SK-N-SH treated with all-trans-retinoic acid at 6 μM for 48 hours (cell line): ENCODE measurements at regions not wholly inside any gene's neighbourhood (a gene's known extent, or its start where the extent isn't known, plus 50 kb on each side); places are given as distances from the start of the nearest gene placed in this dataset.

Experiments used
- ATAC-seq: fragments of 200-7000 bp; cut with Tn5 transposase; 3 replicates; pipeline ENCODE4 v1.9.1; 2020; ENCODE audit warnings: mild to moderate bottlenecking, moderate library complexity
- ARNTL ChIP-seq: fragments of 450-650 bp; formaldehyde crosslinking; IDR thresholded peaks from 2 replicates; pipeline ENCODE4 v1.5.0; 2020; ENCODE audit warnings: low read depth, mild to moderate bottlenecking, moderate library complexity, borderline replicate concordance
- BACH2 ChIP-seq: fragments of 250-450 bp; sonication (Bioruptor Pico); IDR thresholded peaks from 2 replicates; pipeline ENCODE4 v1.9.0; 2021; ENCODE audit warnings: mild to moderate bottlenecking, borderline replicate concordance
- ESRRG ChIP-seq: fragments of 250-450 bp; sonication (Bioruptor Pico); IDR thresholded peaks from 2 replicates; pipeline ENCODE4 v1.6.1; 2021; ENCODE audit warnings: mild to moderate bottlenecking
- GLIS3 ChIP-seq: fragments of 250-450 bp; sonication (Bioruptor Pico); IDR thresholded peaks from 2 replicates; pipeline ENCODE4 v1.5.0; 2020; ENCODE audit warnings: mild to moderate bottlenecking, moderate library complexity
- ISL1 ChIP-seq: fragments of 250-450 bp; sonication (Bioruptor Pico); IDR thresholded peaks from 2 replicates; pipeline ENCODE4 v2.1.2; 2022; ENCODE audit warnings: mild to moderate bottlenecking, moderate library complexity
- OSR1 ChIP-seq: fragments of 250-450 bp; sonication (Bioruptor Pico); IDR thresholded peaks from 2 replicates; pipeline ENCODE4 v1.8.0; 2022; ENCODE audit warnings: moderate library complexity, mild to moderate bottlenecking, inconsistent platforms
- POU6F1 ChIP-seq: fragments of 250-450 bp; sonication (Bioruptor Pico); IDR thresholded peaks from 2 replicates; pipeline ENCODE4 v1.8.0; 2021; ENCODE audit warnings: low read depth, mild to moderate bottlenecking, moderate library complexity, borderline replicate concordance
- PPARA ChIP-seq: fragments of 250-450 bp; sonication (Bioruptor Pico); IDR thresholded peaks from 2 replicates; pipeline ENCODE4 v1.5.0; 2020; ENCODE audit warnings: mild to moderate bottlenecking, borderline replicate concordance
- RARB ChIP-seq: fragments of 250-450 bp; sonication (Bioruptor Pico); IDR thresholded peaks from 2 replicates; pipeline ENCODE4 v1.8.0; 2021; ENCODE audit warnings: mild to moderate bottlenecking, moderate library complexity
- TCF4 ChIP-seq: fragments of 250-450 bp; sonication (Bioruptor Pico); IDR thresholded peaks from 2 replicates; pipeline ENCODE4 v1.8.0; 2021; ENCODE audit warnings: mild to moderate bottlenecking, moderate library complexity, borderline replicate concordance
- TOX ChIP-seq: fragments of 250-450 bp; sonication (Bioruptor Pico); IDR thresholded peaks from 2 replicates; pipeline ENCODE4 v1.8.0; 2021; ENCODE audit warnings: mild to moderate bottlenecking, moderate library complexity, borderline replicate concordance
- TSHZ2 ChIP-seq: fragments of 250-450 bp; sonication (Bioruptor Pico); IDR thresholded peaks from 2 replicates; pipeline ENCODE4 v1.5.0; 2020; ENCODE audit warnings: mild to moderate bottlenecking, moderate library complexity
- ZC3H10 ChIP-seq: fragments of 250-450 bp; sonication (Bioruptor Pico); IDR thresholded peaks from 2 replicates; pipeline ENCODE4 v1.5.1; 2021; ENCODE audit warnings: mild to moderate bottlenecking, moderate library complexity
- ZFP3 ChIP-seq: fragments of 250-450 bp; sonication (Bioruptor Pico); IDR thresholded peaks from 2 replicates; pipeline ENCODE4 v1.5.0; 2020; ENCODE audit warnings: mild to moderate bottlenecking, moderate library complexity
- ZFP30 ChIP-seq: fragments of 450-650 bp; formaldehyde crosslinking; IDR thresholded peaks from 2 replicates; pipeline ENCODE4 v1.5.0; 2022; ENCODE audit warnings: mild to moderate bottlenecking, moderate library complexity
- ZNF565 ChIP-seq: fragments of 450-650 bp; formaldehyde crosslinking; conservative IDR thresholded peaks from 2 replicates; pipeline ENCODE4 v1.5.0; 2020; ENCODE audit warnings: low read depth, mild to moderate bottlenecking, moderate library complexity
- ZNF70 ChIP-seq: fragments of 450-650 bp; formaldehyde crosslinking; IDR thresholded peaks from 2 replicates; pipeline ENCODE4 v1.5.0; 2020; ENCODE audit warnings: mild to moderate bottlenecking, moderate library complexity
- ZNF8 ChIP-seq: fragments of 450-650 bp; formaldehyde crosslinking; IDR thresholded peaks from 2 replicates; pipeline ENCODE4 v1.5.0; 2020; ENCODE audit warnings: mild to moderate bottlenecking, moderate library complexity
- TF ChIP-seq, protein P1 (sequence below): fragments of 250-450 bp; sonication (Bioruptor Pico); IDR thresholded peaks from 2 replicates; pipeline ENCODE4 v1.5.1; 2021; ENCODE audit warnings: mild to moderate bottlenecking, moderate library complexity
- TF ChIP-seq, protein P2 (sequence below): fragments of 250-450 bp; sonication (Bioruptor Pico); IDR thresholded peaks from 2 replicates; pipeline ENCODE4 v1.5.1; 2020; ENCODE audit warnings: low read depth, mild to moderate bottlenecking, moderate library complexity

DNA sequence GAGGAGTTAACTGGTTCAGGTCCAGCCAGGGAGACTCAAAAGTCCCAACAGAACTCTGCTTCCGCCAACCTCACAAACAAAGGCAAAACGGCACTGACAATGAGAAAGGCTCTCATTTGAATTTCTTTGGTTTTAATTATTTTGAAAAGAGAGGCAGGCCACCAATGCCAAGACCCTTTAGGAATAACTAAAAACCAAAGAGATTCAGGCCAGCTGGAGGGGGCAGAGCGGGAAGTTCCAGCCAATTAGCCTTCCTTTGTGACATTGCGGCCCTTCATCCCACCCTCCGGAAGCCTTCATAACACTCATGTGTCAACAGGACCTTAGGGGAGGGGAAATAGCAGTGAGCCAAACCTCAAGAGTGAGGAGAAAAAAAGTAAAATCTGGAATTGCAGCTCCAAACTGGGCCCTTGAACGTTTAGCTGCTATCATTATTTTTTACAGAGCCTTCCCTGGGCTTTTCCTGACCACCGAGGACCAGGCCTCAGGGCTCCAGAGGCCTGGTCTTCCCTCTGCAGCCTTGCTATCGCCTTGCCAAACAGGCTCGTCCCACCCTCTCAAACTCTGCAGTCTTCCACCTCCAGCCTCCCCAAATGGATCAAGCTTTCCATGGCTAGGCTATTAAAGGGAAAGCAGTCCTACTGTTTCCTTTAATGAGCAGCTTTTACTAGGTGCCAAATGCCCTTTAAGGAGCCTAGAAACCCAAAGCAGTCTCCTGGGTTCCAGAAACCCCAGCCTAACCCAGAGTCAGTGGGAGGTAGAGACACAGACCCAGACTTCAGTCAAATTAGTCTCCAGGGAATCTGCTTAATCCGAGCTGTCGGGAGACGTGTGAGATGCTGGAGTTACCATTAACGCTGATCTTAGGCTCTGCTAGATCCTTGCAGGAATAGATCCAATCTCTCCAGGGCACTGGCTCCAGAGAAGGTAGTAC lies 114.2 kb downstream of the CCDC34 start:
- ATAC-seq, result no peak
- TF ChIP-seq GLIS3 (CRISPR knock-in tag) (no peak), ZNF565 (no peak), ZC3H10 (CRISPR knock-in tag) (no peak), PPARA (CRISPR knock-in tag) (no peak), TSHZ2 (CRISPR knock-in tag) (no peak), ISL1 (CRISPR knock-in tag) (no peak), ESRRG (CRISPR knock-in tag) (no peak), POU6F1 (CRISPR knock-in tag) (no peak), BACH2 (CRISPR knock-in tag) (no peak), ZNF8 (no peak), ZFP3 (CRISPR knock-in tag) (no peak), TOX (CRISPR knock-in tag) (no peak), RARB (CRISPR knock-in tag) (no peak), OSR1 (no peak), ZNF70 (CRISPR knock-in tag) (no peak)
- TF ChIP-seq, protein P1, sequence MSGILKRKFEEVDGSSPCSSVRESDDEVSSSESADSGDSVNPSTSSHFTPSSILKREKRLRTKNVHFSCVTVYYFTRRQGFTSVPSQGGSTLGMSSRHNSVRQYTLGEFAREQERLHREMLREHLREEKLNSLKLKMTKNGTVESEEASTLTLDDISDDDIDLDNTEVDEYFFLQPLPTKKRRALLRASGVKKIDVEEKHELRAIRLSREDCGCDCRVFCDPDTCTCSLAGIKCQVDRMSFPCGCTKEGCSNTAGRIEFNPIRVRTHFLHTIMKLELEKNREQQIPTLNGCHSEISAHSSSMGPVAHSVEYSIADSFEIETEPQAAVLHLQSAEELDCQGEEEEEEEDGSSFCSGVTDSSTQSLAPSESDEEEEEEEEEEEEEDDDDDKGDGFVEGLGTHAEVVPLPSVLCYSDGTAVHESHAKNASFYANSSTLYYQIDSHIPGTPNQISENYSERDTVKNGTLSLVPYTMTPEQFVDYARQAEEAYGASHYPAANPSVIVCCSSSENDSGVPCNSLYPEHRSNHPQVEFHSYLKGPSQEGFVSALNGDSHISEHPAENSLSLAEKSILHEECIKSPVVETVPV (CRISPR knock-in tag), result no peak
- TF ChIP-seq, protein P2, sequence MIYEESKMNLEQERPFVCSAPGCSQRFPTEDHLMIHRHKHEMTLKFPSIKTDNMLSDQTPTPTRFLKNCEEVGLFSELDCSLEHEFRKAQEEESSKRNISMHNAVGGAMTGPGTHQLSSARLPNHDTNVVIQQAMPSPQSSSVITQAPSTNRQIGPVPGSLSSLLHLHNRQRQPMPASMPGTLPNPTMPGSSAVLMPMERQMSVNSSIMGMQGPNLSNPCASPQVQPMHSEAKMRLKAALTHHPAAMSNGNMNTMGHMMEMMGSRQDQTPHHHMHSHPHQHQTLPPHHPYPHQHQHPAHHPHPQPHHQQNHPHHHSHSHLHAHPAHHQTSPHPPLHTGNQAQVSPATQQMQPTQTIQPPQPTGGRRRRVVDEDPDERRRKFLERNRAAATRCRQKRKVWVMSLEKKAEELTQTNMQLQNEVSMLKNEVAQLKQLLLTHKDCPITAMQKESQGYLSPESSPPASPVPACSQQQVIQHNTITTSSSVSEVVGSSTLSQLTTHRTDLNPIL (CRISPR knock-in tag), result no peak

DNA sequence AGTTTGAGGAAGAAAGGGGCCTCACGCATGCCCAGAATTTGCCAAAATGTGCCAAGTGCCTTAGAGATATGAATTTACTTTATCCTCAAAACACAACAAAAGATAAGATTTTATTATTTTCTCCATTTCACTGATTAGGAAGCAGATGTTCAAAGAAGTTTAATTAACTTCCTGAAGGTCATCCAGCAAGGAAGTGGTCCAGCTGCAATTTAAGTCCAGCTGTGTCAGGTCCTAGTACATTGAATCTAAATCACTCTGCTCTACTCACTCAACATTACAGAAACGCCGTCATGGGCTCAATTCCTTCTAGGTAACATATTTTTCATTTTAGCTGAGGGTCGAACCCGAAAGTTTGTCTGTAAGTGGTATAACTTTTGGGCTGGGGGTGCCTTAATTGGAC lies 115.4 kb downstream of the CCDC34 start:
- no peak for ATAC-seq
- TF ChIP-seq ZFP3 (CRISPR knock-in tag) (no peak), ZC3H10 (CRISPR knock-in tag) (no peak), ZNF8 (no peak), ZFP30 (CRISPR knock-in tag) (no peak)

- no peak for ATAC-seq
- TF ChIP-seq RARB (CRISPR knock-in tag), result no peak
- TF ChIP-seq, protein P2 (CRISPR knock-in tag), result no peak
Measured at GRCh38 chr11:27246925-27247324, 116.1 kb downstream of the CCDC34 start.

- no peak for ATAC-seq
- TF ChIP-seq RARB (CRISPR knock-in tag), result no peak
- TF ChIP-seq TSHZ2 (CRISPR knock-in tag), result no peak
- TF ChIP-seq TCF4 (CRISPR knock-in tag), result no peak
- no peak for TF ChIP-seq TOX (CRISPR knock-in tag)
- no peak for TF ChIP-seq ZC3H10 (CRISPR knock-in tag)
- no peak for TF ChIP-seq ZNF8
- TF ChIP-seq ARNTL (CRISPR knock-in tag), result no peak
- TF ChIP-seq POU6F1 (CRISPR knock-in tag), result no peak
- no peak for TF ChIP-seq ZNF70 (CRISPR knock-in tag)
- no peak for TF ChIP-seq BACH2 (CRISPR knock-in tag)
Measured at GRCh38 chr11:27244900-27245299, 118.1 kb downstream of the CCDC34 start.
